WERI-Rb-1 (cell line): ENCODE measurements at regions not wholly inside any gene's neighbourhood (a gene's known extent, or its start where the extent isn't known, plus 50 kb on each side); places are given as distances from the start of the nearest gene placed in this dataset.

Experiments
- DNase-seq: peaks from one replicate; pipeline ENCODE4 v3.0.0-alpha.2; 2020
- H3K27ac ChIP-seq: fragments of 250-450 bp; sonication (Bioruptor Pico); 2 replicates; pipeline ENCODE4 v1.5.1; 2020; ENCODE audit warnings: mild to moderate bottlenecking, moderate library complexity
- H3K27me3 ChIP-seq: fragments of 250-450 bp; sonication (Bioruptor Pico); 2 replicates; pipeline ENCODE4 v1.5.1; 2021; ENCODE audit warnings: mild to moderate bottlenecking, low read depth, moderate library complexity; ENCODE audit not compliant: insufficient read depth, severe bottlenecking
- H3K36me3 ChIP-seq: fragments of 250-450 bp; sonication (Bioruptor Pico); 2 replicates; pipeline ENCODE4 v1.5.1; 2020; ENCODE audit warnings: mild to moderate bottlenecking, moderate library complexity
- H3K4me3 ChIP-seq: 2 replicates; pipeline ENCODE4 v1.5.1; 2011; ENCODE audit warnings: low read depth, mild to moderate bottlenecking, control low read depth, low read length
- H3K9me3 ChIP-seq: fragments of 250-450 bp; sonication (Bioruptor Pico); 2 replicates; pipeline ENCODE4 v1.5.1; 2021; ENCODE audit warnings: mild to moderate bottlenecking, moderate library complexity; ENCODE audit not compliant: severe bottlenecking
- TF ChIP-seq, protein P1 (sequence below): IDR thresholded peaks from 2 replicates; pipeline ENCODE4 v1.5.1; 2011; ENCODE audit warnings: low read depth, mild to moderate bottlenecking, control low read depth, inconsistent platforms, low read length

DNA sequence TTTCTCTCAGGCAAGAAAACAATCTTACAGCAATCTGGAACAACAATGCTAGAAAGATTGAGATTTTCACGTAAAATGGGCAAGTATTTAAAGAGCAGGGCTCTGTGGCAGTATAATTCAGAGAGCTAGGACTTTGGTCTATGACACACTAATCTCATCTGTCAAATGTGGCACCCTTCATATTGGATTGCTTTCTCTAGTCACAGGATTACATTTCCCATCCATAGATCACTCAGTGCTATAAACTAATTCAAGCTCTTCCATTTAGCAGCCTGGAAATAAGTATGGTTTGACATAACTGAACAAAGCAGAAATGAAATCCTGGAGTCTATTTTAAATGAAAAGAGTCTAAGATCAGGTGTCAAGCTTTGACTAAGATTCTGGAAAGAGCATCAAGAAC is 263.1 kb upstream of the TMPRSS15 start:
- Histone ChIP-seq H3K27ac (no peak overlapping the region), H3K4me3 (no peak overlapping the region), H3K9me3 (no peaks in the 10 kb centered on the region), H3K27me3 (no peaks in the 10 kb centered on the region), H3K36me3 (no peaks in the 10 kb centered on the region)
- DNase-seq, result no peak
- TF ChIP-seq, protein P1, sequence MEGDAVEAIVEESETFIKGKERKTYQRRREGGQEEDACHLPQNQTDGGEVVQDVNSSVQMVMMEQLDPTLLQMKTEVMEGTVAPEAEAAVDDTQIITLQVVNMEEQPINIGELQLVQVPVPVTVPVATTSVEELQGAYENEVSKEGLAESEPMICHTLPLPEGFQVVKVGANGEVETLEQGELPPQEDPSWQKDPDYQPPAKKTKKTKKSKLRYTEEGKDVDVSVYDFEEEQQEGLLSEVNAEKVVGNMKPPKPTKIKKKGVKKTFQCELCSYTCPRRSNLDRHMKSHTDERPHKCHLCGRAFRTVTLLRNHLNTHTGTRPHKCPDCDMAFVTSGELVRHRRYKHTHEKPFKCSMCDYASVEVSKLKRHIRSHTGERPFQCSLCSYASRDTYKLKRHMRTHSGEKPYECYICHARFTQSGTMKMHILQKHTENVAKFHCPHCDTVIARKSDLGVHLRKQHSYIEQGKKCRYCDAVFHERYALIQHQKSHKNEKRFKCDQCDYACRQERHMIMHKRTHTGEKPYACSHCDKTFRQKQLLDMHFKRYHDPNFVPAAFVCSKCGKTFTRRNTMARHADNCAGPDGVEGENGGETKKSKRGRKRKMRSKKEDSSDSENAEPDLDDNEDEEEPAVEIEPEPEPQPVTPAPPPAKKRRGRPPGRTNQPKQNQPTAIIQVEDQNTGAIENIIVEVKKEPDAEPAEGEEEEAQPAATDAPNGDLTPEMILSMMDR, result no peak

- Histone ChIP-seq H3K27ac (no peak overlapping the region), H3K9me3 (no peaks in the 10 kb centered on the region), H3K4me3 (no peak overlapping the region), H3K27me3 (peaks cover 11% of the 10 kb centered on the region), H3K36me3 (no peaks in the 10 kb centered on the region)
- TF ChIP-seq, protein P1, result no peak
- DNase-seq, result no peak
Measured at GRCh38 chr21:18673789-18674188, 270.2 kb upstream of the TMPRSS15 start.

DNA sequence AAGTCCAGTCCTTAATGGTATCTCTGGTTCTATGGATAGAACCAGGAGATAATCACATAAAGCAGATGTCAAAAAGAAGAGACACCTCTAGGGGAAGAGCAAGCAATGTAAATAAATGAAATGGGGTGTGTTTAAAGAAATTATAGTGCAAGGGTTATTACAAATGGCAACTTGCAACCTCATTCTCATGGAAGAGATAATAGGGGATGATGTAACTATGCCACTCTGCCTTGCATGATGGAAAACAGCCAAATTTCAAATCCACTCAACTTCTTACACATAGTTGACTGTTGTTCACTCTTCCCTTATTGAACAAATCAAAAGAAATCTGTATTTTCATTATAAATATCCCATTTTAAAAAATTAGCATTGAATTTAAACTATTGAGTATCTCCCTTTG is 274.0 kb upstream of the TMPRSS15 start:
- TF ChIP-seq, protein P1, result no peak
- Histone ChIP-seq H3K27me3 (peaks cover 11% of the 10 kb centered on the region), H3K36me3 (no peaks in the 10 kb centered on the region), H3K4me3 (no peak overlapping the region), H3K9me3 (no peaks in the 10 kb centered on the region), H3K27ac (no peak overlapping the region)
- DNase-seq, result no peak

DNA sequence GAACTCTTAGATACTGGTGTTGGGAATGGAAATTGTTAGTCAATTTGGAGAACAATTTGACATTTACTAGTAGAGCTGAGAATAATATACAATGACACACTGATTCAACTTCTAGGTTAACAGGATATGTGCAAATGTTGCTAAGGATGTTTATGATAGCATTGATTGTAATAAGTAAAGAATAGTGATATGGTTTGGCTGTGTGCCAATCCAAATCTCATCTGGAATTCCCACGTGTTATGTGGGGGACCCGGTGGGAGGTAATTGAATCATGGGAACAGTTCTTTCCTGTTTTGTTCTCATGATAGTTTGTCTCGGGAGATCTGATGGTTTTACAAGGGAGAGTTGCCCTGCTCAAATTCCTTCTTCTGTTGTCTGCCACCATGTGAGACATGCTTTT is 302.4 kb upstream of the TMPRSS15 start:
- Histone ChIP-seq H3K36me3 (no peaks in the 10 kb centered on the region), H3K27me3 (peaks cover 13% of the 10 kb centered on the region), H3K4me3 (no peak overlapping the region), H3K27ac (no peak overlapping the region), H3K9me3 (no peaks in the 10 kb centered on the region)
- DNase-seq, result no peak
- TF ChIP-seq, protein P1, result no peak

- Histone ChIP-seq H3K4me3 (no peak overlapping the region), H3K9me3 (no peaks in the 10 kb centered on the region), H3K36me3 (no peaks in the 10 kb centered on the region), H3K27ac (no peak overlapping the region), H3K27me3 (peaks cover 8% of the 10 kb centered on the region)
- TF ChIP-seq, protein P1, result no peak
- DNase-seq, result no peak
Measured at GRCh38 chr21:18711662-18712061, 308.1 kb upstream of the TMPRSS15 start.

GRCh38 chr21:18715606-18716005 is 312.0 kb upstream of the TMPRSS15 start:
- no peak for DNase-seq
- Histone ChIP-seq H3K27ac (no peak overlapping the region), H3K9me3 (no peaks in the 10 kb centered on the region), H3K27me3 (peaks cover 7% of the 10 kb centered on the region), H3K36me3 (no peaks in the 10 kb centered on the region), H3K4me3 (no peak overlapping the region)
- TF ChIP-seq, protein P1, result no peak
